Skin epidermis (tissue), 12 donors: ENCODE measurements at regions not wholly inside any gene's neighbourhood (a gene's known extent, or its start where the extent isn't known, plus 50 kb on each side); places are given as distances from the start of the nearest gene placed in this dataset.

ENCODE experiments used
- H3K27ac ChIP-seq, 21 experiments: fragments of 200-600 bp; sonication (generic) in 11 of 21; one replicate each; pipeline ENCODE4 v1.5.0; 2020; ENCODE audit warnings: mild to moderate bottlenecking in 3 of 21, inconsistent platforms in 2 of 21, moderate library complexity in 2 of 21
- H3K4me3 ChIP-seq, 7 experiments: fragments of 200-600 bp; sonication (generic) in 2 of 7; one replicate each; pipeline ENCODE4 v1.5.0; 2020; ENCODE audit warnings: inconsistent platforms in 2 of 7, mild to moderate bottlenecking in 2 of 7, moderate library complexity in 1 of 7

GRCh38 chrX:38982843-38983242 is 181.6 kb downstream of the MID1IP1 start:
- no peak overlapping the region for H3K4me3 ChIP-seq
- no peak overlapping the region for H3K27ac ChIP-seq

GRCh38 chrX:38985375-38985774 is 184.1 kb downstream of the MID1IP1 start:
- H3K4me3 ChIP-seq: no peak overlapping the region
- H3K27ac ChIP-seq: no peak overlapping the region

GRCh38 chrX:38985945-38986344 is 184.7 kb downstream of the MID1IP1 start:
- H3K27ac ChIP-seq: no peak overlapping the region

DNA sequence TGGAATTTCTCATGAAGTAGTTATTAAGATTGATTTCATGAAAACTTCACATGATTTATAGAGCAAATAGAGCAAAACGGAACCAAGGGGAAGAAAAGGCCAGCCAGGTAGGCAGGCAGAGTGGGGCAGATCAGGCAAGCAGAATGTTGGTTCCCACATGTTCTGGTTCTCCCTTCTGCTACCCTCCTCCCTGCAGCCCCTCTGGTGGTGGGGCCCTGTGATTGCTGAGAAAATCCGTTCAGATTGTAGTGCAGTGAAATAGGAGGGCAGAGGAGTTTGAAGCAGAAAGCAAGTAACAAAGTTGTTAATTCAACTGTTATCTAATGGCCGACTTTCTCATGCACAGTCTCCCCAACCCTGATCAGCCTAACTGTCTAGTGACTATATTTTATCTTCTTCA is 185.3 kb downstream of the MID1IP1 start:
- no peak overlapping the region for H3K4me3 ChIP-seq
- no peak overlapping the region for H3K27ac ChIP-seq

More at GRCh38 chrX:38985945-38986344, 184.7 kb downstream of the MID1IP1 start:
- no peak overlapping the region for H3K4me3 ChIP-seq

DNA sequence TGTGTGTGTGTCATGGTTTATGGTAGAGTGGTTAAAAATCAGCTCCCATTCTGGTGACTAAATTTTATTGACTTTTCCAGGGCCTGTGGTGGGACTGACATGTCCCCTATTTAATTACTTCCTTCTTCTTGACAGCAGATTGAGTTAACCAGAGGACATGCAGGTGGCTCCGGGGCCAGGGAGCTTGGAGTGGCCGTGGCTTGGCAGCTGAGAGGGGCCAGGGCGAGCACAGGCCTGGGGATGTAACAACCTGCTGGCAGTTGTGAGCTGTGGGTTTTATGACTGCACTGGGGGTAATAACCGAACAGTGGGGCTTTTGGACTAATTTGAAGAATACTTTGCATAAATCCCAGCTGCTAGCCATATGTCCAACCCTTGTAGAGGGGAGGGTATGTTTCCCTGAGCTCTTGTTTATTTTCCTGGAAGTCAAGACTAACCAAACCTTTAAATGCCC is 186.0 kb downstream of the MID1IP1 start:
- Histone ChIP-seq H3K27ac (no peak overlapping the region), H3K4me3 (no peak overlapping the region)

GRCh38 chrX:38988301-38988700 is 187.0 kb downstream of the MID1IP1 start:
- H3K4me3 ChIP-seq: no peak overlapping the region

GRCh38 chrX:38989076-38989475 is 187.8 kb downstream of the MID1IP1 start:
- no peak overlapping the region for H3K27ac ChIP-seq
- H3K4me3 ChIP-seq: no peak overlapping the region

More at GRCh38 chrX:38988301-38988700, 187.0 kb downstream of the MID1IP1 start:
- H3K27ac ChIP-seq: no peak overlapping the region

GRCh38 chrX:38991656-38992440 is 190.6 kb downstream of the MID1IP1 start:
- Histone ChIP-seq H3K4me3 (no peak overlapping the region), H3K27ac (no peak overlapping the region)

GRCh38 chrX:38992441-38993096 is 191.3 kb downstream of the MID1IP1 start:
- Histone ChIP-seq H3K4me3 (no peak overlapping the region), H3K27ac (no peak overlapping the region)

DNA sequence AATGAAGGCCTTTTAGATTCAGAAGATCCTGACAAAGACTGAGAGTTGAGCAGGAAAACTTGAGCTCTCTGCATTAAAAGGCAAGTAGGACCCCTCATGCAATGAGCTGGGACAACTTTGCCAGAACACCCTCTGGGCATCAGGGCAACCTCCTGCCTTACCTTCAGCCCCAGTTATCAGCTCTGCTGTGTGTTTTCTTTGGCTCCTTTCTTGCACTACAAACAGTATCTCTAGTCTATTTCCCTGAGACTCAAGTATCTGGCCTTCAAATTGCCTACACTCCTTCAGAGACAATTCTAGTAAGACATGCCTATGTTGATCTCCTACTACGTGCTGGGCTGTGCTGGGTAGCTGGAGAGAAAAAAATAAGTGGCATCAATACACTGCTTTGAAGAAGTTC is 192.2 kb downstream of the MID1IP1 start:
- no peak overlapping the region for H3K27ac ChIP-seq

GRCh38 chrX:38999099-38999498 is 197.8 kb downstream of the MID1IP1 start:
- H3K27ac ChIP-seq: no peak overlapping the region
- no peak overlapping the region for H3K4me3 ChIP-seq

More for the DNA sequence above, 192.2 kb downstream of the MID1IP1 start:
- H3K4me3 ChIP-seq: no peak overlapping the region

DNA sequence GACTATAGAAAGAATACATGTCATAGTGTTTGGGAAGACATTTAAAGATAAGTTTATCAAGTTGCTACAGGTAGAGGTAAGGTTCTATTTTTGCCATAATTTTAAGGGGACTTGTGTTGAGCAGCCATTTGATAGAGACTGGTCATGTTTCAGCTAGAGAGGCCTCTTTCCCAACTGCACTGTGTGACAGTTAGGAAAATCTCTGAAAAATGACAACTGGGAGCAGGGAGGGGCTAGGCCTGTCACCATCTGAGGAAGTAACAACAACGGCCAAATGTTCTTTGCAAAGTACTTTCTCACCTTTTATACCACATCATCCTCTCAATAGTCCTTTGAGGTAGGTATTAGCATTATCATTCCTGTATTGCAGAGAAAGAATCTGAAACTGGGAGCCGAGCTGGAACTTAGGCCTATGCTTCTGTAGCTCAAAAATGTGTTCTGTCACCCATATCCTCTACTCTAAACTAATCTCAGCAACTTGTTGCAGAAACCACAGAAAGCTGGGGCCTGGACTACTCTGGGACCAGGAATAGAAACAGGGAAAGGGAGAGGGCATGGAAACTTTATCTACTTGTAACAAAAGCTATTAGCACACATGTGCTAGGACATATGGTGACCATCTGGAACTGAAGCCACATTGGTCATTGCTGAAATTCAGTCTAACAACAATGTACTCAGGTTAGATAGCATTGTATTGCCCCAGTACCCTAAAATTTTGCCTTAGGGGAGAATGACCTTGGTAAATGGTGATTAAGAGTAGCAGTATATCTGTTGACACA is 198.9 kb downstream of the MID1IP1 start:
- peak overlapping the region in 1 of 21 experiments; percentile 23 for H3K27ac ChIP-seq

GRCh38 chrX:39000802-39001201 is 199.5 kb downstream of the MID1IP1 start:
- Histone ChIP-seq H3K4me3 (no peak overlapping the region), H3K27ac (no peak overlapping the region)

More for the DNA sequence above, 198.9 kb downstream of the MID1IP1 start:
- no peak overlapping the region for H3K4me3 ChIP-seq

DNA sequence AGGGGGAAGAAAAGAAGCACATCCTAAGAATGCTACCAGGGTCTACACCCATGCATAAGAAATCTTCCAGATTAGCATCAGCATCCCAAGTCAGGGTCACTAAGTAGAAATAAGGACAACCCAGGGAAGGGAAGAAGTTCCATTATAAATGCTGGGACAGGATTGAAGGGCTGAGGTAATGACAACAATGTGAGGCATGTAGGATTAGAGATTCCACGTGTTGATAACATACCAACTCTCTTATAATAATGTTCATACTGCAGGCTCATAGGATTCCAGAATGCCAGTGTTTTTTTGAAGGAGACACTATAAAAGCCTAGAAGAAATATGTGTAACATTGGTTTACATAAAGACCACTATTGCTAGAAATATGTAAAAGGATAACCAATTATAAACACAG is 201.2 kb downstream of the MID1IP1 start:
- Histone ChIP-seq H3K27ac (no peak overlapping the region), H3K4me3 (no peak overlapping the region)

DNA sequence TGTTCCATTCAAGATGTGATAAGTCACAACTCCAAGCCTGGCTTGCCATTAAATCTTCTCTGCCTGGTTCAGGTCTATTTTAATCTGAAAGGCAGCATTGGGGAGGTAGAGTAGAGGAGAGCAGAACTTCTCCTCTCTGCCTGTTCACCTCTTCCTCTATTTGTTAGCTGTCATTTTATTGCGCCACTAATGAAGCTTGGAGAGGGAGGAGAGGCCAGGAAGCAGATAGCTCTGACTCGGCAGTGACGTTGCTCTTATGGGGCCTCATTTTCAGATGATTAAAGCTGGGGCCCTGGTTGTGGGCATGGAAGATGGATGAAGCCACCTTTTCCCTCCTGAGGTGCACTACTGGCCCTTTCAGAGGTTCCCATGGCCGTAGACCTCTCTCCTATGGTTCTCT is 207.3 kb downstream of the MID1IP1 start:
- no peak overlapping the region for H3K27ac ChIP-seq

GRCh38 chrX:39011454-39012221 is 210.4 kb downstream of the MID1IP1 start:
- H3K27ac ChIP-seq: peak overlapping the region in 1 of 21 experiments; percentile 17
- no peak overlapping the region for H3K4me3 ChIP-seq

More for the DNA sequence above, 207.3 kb downstream of the MID1IP1 start:
- no peak overlapping the region for H3K4me3 ChIP-seq

DNA sequence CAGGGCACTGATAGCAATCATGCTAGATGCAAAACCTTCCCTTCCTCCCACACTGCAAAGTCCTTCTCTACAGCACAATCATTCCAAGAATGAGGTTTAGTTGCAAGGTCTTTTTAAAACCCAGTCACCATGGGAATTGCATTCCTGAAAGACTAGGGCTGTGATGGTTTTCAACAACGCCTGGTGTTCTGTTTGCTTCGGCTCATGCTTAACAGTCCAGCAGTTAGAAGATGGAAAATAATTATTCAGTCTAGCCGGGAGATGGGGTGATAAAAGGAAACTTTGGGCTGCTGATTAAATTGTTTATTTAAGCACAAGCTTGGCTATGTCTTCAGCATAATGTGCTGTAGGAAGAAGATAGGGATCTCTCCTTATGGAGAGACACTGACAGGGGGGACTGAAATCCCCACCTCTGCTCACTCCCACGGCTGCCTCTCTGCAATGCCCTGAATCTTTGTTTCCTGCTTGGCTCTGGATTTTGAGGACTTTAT is 211.4 kb downstream of the MID1IP1 start:
- no peak overlapping the region for H3K27ac ChIP-seq
- no peak overlapping the region for H3K4me3 ChIP-seq

DNA sequence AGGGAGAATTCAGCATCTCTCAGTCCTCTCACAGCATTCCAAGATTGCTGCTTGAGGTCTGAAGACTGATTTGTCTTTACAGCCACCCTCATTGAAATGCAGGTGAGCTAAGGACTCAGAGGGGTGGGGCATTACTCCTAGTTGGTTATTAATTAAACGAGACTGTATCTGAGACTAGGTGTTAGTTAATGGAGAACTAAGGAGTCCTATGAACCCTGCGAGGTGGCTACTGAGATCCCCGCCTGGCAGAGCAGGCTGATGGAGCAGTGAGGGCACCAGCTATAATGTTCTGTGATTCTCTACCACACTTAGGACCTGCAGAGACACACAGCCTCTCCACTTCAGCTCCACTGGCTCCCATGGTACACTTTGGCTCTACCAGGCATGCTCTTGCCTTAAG is 215.3 kb downstream of the MID1IP1 start:
- Histone ChIP-seq H3K4me3 (no peak overlapping the region), H3K27ac (no peak overlapping the region)

GRCh38 chrX:39017077-39017476 is 215.8 kb downstream of the MID1IP1 start:
- no peak overlapping the region for H3K27ac ChIP-seq

More at GRCh38 chrX:39017077-39017476, 215.8 kb downstream of the MID1IP1 start:
- H3K4me3 ChIP-seq: no peak overlapping the region
